ENCODE measurements at regions not wholly inside any gene's neighbourhood (a gene's known extent, or its start where the extent isn't known, plus 50 kb on each side); places are given as distances from the start of the nearest gene placed in this dataset.

GRCh38 chr13:78201411-78201810, 282.8 kb upstream of the EDNRB start:
- DNase-seq = no peak

GRCh38 chr13:78198821-78199220, 280.2 kb upstream of the EDNRB start:
- DNase-seq = no peak

GRCh38 chr13:78198419-78198818, 279.8 kb upstream of the EDNRB start:
- DNase-seq = no peak

GRCh38 chr13:78197231-78197630, 278.6 kb upstream of the EDNRB start:
- DNase-seq = no peak

GRCh38 chr13:78194904-78195639, 276.4 kb upstream of the EDNRB start:
- no peak for DNase-seq

GRCh38 chr13:78193846-78194245, 275.2 kb upstream of the EDNRB start:
- no peak for DNase-seq

- no peak for DNase-seq
These were observed 274.1 kb upstream of the EDNRB start for GRCh38 chr13:78192716-78193115.

GRCh38 chr13:78190296-78190695, 271.7 kb upstream of the EDNRB start:
- DNase-seq = no peak

- no peak for DNase-seq
These were observed 269.1 kb upstream of the EDNRB start for GRCh38 chr13:78187781-78188180.

GRCh38 chr13:78185700-78186099, 267.1 kb upstream of the EDNRB start:
- no peak for DNase-seq

- DNase-seq = no peak
These were observed 265.1 kb upstream of the EDNRB start for GRCh38 chr13:78183732-78184131.

- no peak for DNase-seq
These were observed 264.2 kb upstream of the EDNRB start for GRCh38 chr13:78182813-78183212.

- DNase-seq = no peak
These were observed 258.7 kb upstream of the EDNRB start for GRCh38 chr13:78177306-78177705.

- DNase-seq = no peak
These were observed 258.2 kb upstream of the EDNRB start for GRCh38 chr13:78176880-78177279.

GRCh38 chr13:78169386-78169785, 250.8 kb upstream of the EDNRB start:
- DNase-seq = no peak

- DNase-seq = no peak
These were observed 250.3 kb upstream of the EDNRB start for GRCh38 chr13:78168981-78169380.

- no peak for DNase-seq
These were observed 242.6 kb upstream of the EDNRB start for GRCh38 chr13:78161266-78161665.

- DNase-seq = no peak
These were observed 242.2 kb upstream of the EDNRB start for GRCh38 chr13:78160793-78161192.

- DNase-seq = no peak
These were observed 233.8 kb upstream of the EDNRB start for GRCh38 chr13:78152415-78152814.

GRCh38 chr13:78147905-78148304, 229.3 kb upstream of the EDNRB start:
- no peak for DNase-seq

- DNase-seq = no peak
These were observed 226.6 kb upstream of the EDNRB start for GRCh38 chr13:78145276-78145675.

- DNase-seq = no peak
These were observed 221.1 kb upstream of the EDNRB start for GRCh38 chr13:78139765-78140164.

GRCh38 chr13:78138756-78139155, 220.1 kb upstream of the EDNRB start:
- DNase-seq = no peak

- DNase-seq = no peak
These were observed 218.9 kb upstream of the EDNRB start for GRCh38 chr13:78137404-78138142.

- no peak for DNase-seq
These were observed 218.3 kb upstream of the EDNRB start for GRCh38 chr13:78136966-78137365.
